Peyer's patch (tissue), 4 donors: ENCODE measurements at regions not wholly inside any gene's neighbourhood (a gene's known extent, or its start where the extent isn't known, plus 50 kb on each side); places are given as distances from the start of the nearest gene placed in this dataset.

Experiments used
- DNase-seq, 3 donors: peaks; one replicate each; pipeline ENCODE4 v3.0.0-alpha.2; 2017 to 2019
- H3K27ac ChIP-seq, 4 donors: fragments of 200-600 bp; sonication (generic); one replicate each; pipeline ENCODE4 v1.5.1; 2016 to 2019
- H3K27me3 ChIP-seq, 2 donors: fragments of 200-600 bp; sonication (generic); one replicate each; pipeline ENCODE4 v1.5.1; 2019
- H3K36me3 ChIP-seq, 3 donors: fragments of 200-600 bp; sonication (generic); one replicate each; pipeline ENCODE4 v1.5.1; 2016 to 2019
- H3K4me1 ChIP-seq, 4 donors: fragments of 200-600 bp; sonication (generic); one replicate each; pipeline ENCODE4 v1.5.1; 2016 to 2019
- H3K4me3 ChIP-seq, 4 donors: fragments of 200-600 bp; sonication (generic); 1 replicate in 3 of 4; 2 replicates in 1 of 4; pipeline ENCODE4 v1.5.1; 2016 to 2019; ENCODE audit warnings: mild to moderate bottlenecking in 1 of 4
- H3K9me3 ChIP-seq, 4 donors: fragments of 200-600 bp; sonication (generic); one replicate each; pipeline ENCODE4 v1.5.1; 2016 to 2019; ENCODE audit warnings: mild to moderate bottlenecking in 1 of 4
- POLR2A ChIP-seq, 2 donors: fragments of 450-650 bp; IDR thresholded peaks; one replicate each; pipeline ENCODE4 v1.5.1; 2017; ENCODE audit warnings: antibody characterized with exemption in 2 of 2, mild to moderate bottlenecking in 2 of 2, moderate library complexity in 2 of 2
- TF ChIP-seq, protein P1 (sequence below), 6 experiments: fragments of 450-650 bp in 4 of 6; fragments of 200-600 bp in 2 of 6; sonication (generic) in 1 of 6; IDR thresholded peaks; one replicate each; pipeline ENCODE4 v1.5.1; 2017 to 2019; ENCODE audit warnings: antibody characterized with exemption in 6 of 6, mild to moderate bottlenecking in 3 of 6, moderate library complexity in 1 of 6

DNA sequence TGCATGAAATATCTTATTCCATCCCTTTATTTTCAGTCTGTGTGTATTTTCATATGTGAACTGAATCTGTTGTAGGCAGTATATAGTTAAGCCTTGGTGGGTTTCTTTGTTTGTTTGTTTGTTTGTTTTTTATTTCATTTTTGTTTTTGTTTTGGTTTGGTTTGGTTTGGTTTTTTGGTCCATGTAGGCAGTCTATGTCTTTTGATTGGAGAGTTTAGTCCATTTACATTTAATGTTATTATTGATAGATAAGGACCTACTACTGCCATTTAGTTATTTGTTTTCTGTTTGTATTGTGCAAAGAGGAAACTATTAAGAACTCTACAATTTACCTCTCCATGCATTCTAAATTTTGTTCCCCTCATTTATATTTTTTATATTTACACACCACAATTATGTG, 695.9 kb upstream of the GRM3 start:
- H3K27ac ChIP-seq, result no peak overlapping the region
- DNase-seq, result no peak
- no peaks in the 10 kb centered on the region for H3K27me3 ChIP-seq
- no peaks in the 10 kb centered on the region for H3K36me3 ChIP-seq
- no peak for TF ChIP-seq POLR2A (IDR thresholded peaks at IDR 0.05)
- TF ChIP-seq, protein P1, sequence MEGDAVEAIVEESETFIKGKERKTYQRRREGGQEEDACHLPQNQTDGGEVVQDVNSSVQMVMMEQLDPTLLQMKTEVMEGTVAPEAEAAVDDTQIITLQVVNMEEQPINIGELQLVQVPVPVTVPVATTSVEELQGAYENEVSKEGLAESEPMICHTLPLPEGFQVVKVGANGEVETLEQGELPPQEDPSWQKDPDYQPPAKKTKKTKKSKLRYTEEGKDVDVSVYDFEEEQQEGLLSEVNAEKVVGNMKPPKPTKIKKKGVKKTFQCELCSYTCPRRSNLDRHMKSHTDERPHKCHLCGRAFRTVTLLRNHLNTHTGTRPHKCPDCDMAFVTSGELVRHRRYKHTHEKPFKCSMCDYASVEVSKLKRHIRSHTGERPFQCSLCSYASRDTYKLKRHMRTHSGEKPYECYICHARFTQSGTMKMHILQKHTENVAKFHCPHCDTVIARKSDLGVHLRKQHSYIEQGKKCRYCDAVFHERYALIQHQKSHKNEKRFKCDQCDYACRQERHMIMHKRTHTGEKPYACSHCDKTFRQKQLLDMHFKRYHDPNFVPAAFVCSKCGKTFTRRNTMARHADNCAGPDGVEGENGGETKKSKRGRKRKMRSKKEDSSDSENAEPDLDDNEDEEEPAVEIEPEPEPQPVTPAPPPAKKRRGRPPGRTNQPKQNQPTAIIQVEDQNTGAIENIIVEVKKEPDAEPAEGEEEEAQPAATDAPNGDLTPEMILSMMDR (IDR thresholded peaks at IDR 0.05), result no peak
- H3K4me3 ChIP-seq, result no peak overlapping the region
- no peaks in the 10 kb centered on the region for H3K4me1 ChIP-seq
- no peaks in the 10 kb centered on the region for H3K9me3 ChIP-seq

DNA sequence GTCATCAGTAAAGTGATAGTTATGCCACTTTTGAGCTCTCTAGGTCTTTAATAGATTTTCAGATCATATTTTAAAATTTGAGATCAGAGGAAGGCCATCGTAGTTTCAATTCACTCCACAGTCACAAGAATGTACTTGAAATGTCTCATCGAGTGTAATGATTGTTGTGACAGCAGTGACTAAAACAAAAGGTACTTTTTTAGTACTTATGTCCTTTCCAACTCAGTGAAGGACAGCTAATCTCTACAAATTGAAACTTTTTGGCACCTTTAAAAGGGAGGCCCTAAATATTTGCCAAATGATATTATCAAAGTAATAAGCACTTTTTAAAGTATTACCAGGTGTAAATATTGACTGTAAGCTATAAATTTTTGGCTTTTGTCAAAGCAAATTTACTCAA, 702.9 kb upstream of the GRM3 start:
- no peak for TF ChIP-seq POLR2A (IDR thresholded peaks at IDR 0.05)
- TF ChIP-seq, protein P1 (IDR thresholded peaks at IDR 0.05), result no peak
- no peak for DNase-seq
- H3K27ac ChIP-seq, result no peak overlapping the region
- no peaks in the 10 kb centered on the region for H3K36me3 ChIP-seq
- H3K4me1 ChIP-seq, result no peaks in the 10 kb centered on the region
- no peaks in the 10 kb centered on the region for H3K27me3 ChIP-seq
- H3K4me3 ChIP-seq, result no peak overlapping the region
- no peaks in the 10 kb centered on the region for H3K9me3 ChIP-seq

DNA sequence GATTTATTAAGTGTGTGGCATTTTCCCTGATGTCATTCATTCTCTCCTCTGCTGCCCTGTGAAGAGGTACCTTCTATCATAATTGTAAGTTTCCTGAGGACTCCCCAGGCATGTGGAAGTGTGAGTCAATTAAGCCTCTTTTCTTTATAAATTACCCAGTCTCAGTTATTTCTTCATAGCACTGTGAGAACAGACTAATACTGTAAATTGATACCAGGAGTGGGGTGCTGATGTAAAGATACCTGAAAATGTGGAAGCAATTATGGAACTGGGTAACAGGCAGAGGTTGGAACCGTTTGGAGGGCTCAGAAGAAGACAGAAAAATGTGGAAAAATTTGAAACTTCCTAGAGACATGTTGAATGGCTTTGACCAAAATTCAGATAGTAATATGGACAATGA, 711.8 kb upstream of the GRM3 start:
- H3K27ac ChIP-seq, result no peak overlapping the region
- TF ChIP-seq, protein P1 (IDR thresholded peaks at IDR 0.05), result no peak
- TF ChIP-seq POLR2A (IDR thresholded peaks at IDR 0.05), result no peak
- H3K9me3 ChIP-seq, result no peaks in the 10 kb centered on the region
- H3K27me3 ChIP-seq, result no peaks in the 10 kb centered on the region
- no peaks in the 10 kb centered on the region for H3K36me3 ChIP-seq
- no peak for DNase-seq
- no peaks in the 10 kb centered on the region for H3K4me1 ChIP-seq
- no peak overlapping the region for H3K4me3 ChIP-seq

DNA sequence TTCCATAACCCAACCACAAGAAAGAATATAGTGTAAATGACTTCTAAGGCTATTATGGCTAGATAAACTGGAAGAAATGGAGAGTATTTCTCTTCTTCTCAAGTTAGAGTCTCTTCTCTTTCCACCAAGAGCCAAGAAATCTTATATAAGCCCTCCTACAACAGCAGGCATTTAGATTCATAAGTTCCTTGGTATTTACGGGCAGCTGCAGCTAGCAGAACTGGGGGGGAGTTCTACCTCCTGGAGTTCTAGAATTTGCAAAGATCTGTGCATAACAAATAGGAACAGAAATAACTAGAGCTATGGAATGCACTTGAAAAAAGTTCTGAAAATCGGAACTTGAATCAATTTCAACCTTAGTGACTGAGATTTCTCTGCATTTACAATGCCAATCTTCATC, 715.2 kb upstream of the GRM3 start:
- Histone ChIP-seq H3K27me3 (no peaks in the 10 kb centered on the region), H3K9me3 (no peaks in the 10 kb centered on the region)

DNA sequence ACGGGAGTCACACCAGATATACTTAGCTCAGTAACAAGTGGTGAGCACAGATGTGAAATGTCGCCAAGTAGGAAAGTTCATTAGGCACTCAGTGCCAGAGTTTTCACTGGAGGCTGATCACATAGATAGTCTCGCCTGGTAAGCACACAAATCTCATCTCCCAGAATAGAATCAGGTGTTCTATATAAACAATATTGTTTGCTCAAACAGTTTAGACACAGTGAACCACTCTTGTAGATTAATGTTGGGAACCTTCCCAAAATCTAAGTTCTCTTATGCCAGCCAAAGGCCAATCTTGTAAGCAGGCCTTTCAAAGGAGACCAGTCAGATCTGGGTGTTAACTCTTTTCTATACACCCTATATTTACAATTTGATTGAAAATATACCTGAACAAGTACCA, 716.5 kb upstream of the GRM3 start:
- Histone ChIP-seq H3K4me3 (no peak overlapping the region), H3K4me1 (no peaks in the 10 kb centered on the region), H3K9me3 (no peaks in the 10 kb centered on the region), H3K27ac (no peak overlapping the region), H3K27me3 (no peaks in the 10 kb centered on the region), H3K36me3 (no peaks in the 10 kb centered on the region)
- DNase-seq, result no peak
- TF ChIP-seq, protein P1 (IDR thresholded peaks at IDR 0.05), result no peak
- TF ChIP-seq POLR2A (IDR thresholded peaks at IDR 0.05), result no peak

More for the DNA sequence above, 715.2 kb upstream of the GRM3 start:
- Histone ChIP-seq H3K27ac (no peak overlapping the region), H3K4me3 (no peak overlapping the region), H3K36me3 (no peaks in the 10 kb centered on the region), H3K4me1 (no peaks in the 10 kb centered on the region)
- DNase-seq, result no peak
- TF ChIP-seq, protein P1 (IDR thresholded peaks at IDR 0.05), result no peak
- TF ChIP-seq POLR2A (IDR thresholded peaks at IDR 0.05), result no peak

DNA sequence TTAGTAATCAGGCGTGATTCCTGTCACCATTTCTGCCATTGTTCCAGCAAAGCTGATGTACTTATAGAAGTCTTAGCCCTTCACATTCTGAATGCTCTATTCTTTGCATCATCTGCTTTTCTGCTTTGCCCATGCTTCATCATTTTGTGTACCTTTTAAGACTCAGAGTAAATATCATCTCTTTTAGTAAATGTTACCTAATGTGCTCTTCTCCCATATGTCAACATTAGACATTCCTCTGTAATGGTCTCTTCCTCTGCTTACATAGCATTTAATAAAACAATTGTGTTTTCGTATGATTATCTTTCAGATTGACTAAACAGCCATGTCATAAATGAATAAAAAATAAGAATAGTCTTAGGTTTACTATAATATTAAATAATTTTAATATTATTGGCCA, 719.6 kb upstream of the GRM3 start:
- no peak for TF ChIP-seq POLR2A (IDR thresholded peaks at IDR 0.05)
- TF ChIP-seq, protein P1 (IDR thresholded peaks at IDR 0.05), result no peak
- Histone ChIP-seq H3K36me3 (no peaks in the 10 kb centered on the region), H3K4me1 (no peaks in the 10 kb centered on the region), H3K27ac (no peak overlapping the region), H3K9me3 (no peaks in the 10 kb centered on the region), H3K4me3 (no peak overlapping the region), H3K27me3 (no peaks in the 10 kb centered on the region)
- DNase-seq, result no peak
